GM19468 (cell line): ENCODE measurements at regions not wholly inside any gene's neighbourhood (a gene's known extent, or its start where the extent isn't known, plus 50 kb on each side); places are given as distances from the start of the nearest gene placed in this dataset.
"Not testable (repeated sequence)": the region's sequence is repeated elsewhere in the genome, so short reads cannot be mapped to it uniquely, and the experiment has no call there.

ENCODE experiments used
- ATAC-seq: cut with Tn5 transposase; IDR thresholded peaks from one replicate; pipeline ENCODE4 v1.9.1; 2021; ENCODE audit warnings: mild to moderate bottlenecking, moderate library complexity, moderate number of reproducible peaks; ENCODE audit not compliant: unreplicated experiment; ENCODE audit errors: extremely low read depth

DNA sequence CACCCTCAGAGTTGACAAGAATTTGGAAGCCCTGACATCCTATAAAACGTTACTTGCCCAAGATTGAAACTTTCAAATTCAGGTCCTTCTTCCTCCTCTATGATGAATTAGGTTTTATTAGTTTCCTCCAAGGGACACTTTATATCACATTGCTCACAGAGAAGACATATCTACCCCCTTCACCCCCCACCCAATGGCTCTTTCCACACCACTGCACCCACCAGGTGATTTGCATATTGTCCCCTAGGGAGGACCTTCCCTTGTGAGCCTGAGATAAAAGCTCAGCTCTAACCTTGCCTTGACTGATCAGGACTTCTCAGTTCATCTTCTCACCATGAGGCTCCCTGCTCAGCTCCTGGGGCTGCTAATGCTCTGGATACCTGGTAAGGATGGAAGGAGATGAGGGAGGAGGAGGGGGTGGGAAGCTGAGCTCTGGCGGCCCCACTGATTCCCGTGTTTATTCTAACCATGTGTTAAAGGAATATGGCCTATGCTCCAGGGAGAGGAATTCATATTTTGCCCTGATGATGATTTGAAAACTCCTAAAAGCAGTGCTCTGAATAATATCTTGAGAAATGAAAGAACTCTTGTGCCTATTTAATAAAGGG is 1255.8 kb downstream of the RPIA start:
- ATAC-seq, result not testable (repeated sequence)

GRCh38 chr2:89948102-89948501 is 1256.6 kb downstream of the RPIA start:
- ATAC-seq, result not testable (repeated sequence)

DNA sequence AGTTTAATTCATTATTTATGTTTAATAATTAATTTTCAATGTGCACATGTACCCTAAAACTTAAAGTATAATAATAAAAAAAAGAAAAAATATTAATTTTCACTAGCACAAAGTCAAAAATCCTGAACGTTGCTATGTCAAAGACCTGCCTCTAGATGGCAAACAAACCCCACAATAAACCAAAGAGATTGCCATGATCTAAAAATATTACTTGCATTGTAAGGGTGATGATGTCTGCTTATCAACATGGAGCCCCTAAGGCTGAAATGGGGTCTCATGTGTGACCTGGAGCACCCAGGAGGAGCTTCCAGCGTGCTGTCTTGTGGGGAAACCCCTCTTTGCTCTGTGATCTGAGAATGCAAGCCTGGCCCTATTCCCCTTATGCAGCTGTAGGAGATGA is 1259.3 kb downstream of the RPIA start:
- ATAC-seq, result not testable (repeated sequence)

DNA sequence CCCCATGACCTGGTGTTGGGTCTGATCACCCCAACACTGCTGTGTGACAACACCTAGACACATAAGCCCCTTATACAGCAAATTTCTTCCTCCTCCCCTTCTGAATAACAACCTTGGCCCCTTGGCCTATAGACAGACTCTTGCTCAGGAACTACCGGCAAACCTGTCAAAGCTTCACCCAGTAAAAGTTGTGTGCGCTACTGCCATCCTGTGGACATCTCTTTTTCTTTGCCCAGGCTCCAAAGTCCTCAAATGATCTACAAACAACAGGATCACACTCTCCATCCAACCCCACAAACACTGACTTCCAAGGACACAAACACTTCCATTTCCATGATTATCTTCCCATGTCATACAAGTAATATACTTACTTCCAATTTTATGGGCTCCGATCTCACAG is 1265.8 kb downstream of the RPIA start:
- ATAC-seq, result not testable (repeated sequence)

GRCh38 chr2:89959729-89960378 is 1268.4 kb downstream of the RPIA start:
- ATAC-seq, result not testable (repeated sequence)

DNA sequence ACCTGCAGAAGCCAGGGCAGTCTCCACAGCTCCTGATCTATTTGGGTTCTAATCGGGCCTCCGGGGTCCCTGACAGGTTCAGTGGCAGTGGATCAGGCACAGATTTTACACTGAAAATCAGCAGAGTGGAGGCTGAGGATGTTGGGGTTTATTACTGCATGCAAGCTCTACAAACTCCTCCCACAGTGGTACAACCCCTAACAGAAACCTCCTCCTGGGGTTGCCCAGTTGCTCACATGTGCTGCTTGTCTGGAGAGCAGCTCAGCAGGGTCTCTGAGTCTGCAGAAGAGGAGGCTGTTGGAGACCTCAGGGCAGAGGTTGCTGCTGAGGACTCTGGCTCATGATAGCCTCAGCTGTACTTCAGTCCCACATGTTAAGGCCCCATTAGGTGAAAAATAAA is 1269.1 kb downstream of the RPIA start:
- ATAC-seq, result not testable (repeated sequence)

DNA sequence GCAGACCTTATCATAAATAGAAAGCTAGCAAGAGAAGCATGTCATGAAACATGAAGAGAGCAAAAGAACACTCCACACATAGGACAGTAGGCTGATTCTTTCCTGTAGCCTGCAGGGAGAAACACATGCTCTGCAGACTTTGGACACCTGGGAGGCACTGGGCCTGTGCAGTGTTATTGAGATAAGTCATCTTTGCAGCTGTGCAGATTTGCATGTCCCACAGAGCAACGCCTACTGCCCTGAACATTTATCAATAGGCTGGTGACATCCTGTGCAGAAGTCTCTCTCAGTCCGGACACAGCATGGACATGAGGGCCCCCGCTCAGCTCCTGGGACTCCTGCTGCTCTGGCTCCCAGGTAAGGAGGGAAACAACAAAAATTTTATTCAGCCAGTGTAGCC is 1277.1 kb downstream of the RPIA start:
- ATAC-seq, result not testable (repeated sequence)

GRCh38 chr2:89969190-89969589 is 1277.7 kb downstream of the RPIA start:
- not testable (repeated sequence) for ATAC-seq

- not testable (repeated sequence) for ATAC-seq
Observed at GRCh38 chr2:89973849-89974248, 1282.4 kb downstream of the RPIA start.

GRCh38 chr2:89979826-89980537 is 1288.5 kb downstream of the RPIA start:
- not testable (repeated sequence) for ATAC-seq

- ATAC-seq, result not testable (repeated sequence)
Observed at GRCh38 chr2:89982246-89982645, 1290.8 kb downstream of the RPIA start.

DNA sequence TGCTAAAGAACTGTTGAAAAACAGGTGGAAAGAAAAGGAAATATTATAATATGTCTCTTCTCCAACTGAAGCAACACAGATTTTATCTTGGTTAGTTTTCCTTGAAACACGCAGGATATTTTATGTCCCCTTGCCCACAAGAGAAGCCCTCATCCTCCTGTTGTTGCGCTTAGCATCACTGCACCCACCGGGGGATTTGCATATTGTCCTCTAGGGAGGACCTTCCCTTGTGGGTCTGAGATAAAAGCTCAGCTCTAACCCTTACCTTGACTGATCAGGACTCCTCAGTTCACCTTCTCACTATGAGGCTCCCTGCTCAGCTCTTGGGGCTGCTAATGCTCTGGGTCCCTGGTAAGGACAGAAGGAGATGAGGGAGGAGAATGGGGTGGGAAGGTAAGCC is 1294.2 kb downstream of the RPIA start:
- not testable (repeated sequence) for ATAC-seq

- ATAC-seq, result not testable (repeated sequence)
Observed at GRCh38 chr2:89986532-89986931, 1295.1 kb downstream of the RPIA start.

DNA sequence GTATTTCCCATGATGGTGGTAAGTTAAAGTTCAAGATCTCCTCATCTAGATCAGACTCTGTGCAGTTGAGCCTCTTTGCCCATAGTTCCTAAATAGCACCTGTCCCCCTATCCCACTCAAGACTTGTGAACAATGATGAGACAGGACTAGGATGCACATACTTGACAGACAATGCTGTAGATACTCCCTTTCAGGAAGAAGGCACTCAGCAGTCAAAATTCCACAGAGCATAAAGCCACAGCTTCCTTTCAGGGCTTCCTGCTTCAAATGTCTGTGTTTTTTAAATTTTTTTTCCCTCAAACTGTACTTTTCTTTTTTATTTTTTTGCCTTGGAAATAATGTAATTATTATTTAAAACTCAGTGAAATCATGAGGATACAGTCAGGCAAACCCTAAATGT is 1305.3 kb downstream of the RPIA start:
- not testable (repeated sequence) for ATAC-seq

GRCh38 chr2:90004553-90004952 is 1313.1 kb downstream of the RPIA start:
- not testable (repeated sequence) for ATAC-seq

DNA sequence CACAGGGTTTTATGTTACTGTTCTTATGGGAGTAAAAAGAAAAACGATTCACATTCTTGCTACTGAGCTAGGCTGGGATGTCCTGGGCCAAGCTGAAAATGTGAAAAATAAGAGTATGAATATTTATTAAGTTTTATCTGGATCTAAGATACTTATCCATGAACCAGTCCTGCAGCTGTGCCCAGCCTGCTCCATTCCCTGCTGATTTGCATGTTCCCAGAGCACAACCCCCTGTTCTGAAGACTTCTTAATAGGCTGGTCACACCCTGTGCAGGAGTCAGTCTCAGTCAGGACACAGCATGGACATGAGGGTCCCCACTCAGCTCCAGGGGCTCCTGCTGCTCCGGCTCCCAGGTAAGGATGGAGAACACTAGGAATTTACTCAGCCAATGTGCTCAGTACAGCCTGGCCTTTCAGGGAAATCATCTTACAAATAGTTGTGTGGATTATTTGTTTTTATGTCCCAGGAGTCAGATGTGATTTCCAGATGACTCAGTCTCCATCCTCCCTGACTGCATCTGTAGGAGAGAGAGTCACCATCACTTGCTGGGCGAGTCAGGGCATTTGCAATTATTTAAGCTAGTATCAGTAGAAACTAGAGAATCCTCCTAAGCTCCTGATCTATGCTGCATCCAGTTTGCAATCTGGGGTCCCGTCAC is 1319.1 kb downstream of the RPIA start:
- ATAC-seq, result not testable (repeated sequence)

- not testable (repeated sequence) for ATAC-seq
Observed at GRCh38 chr2:90011101-90011443, 1319.6 kb downstream of the RPIA start.

DNA sequence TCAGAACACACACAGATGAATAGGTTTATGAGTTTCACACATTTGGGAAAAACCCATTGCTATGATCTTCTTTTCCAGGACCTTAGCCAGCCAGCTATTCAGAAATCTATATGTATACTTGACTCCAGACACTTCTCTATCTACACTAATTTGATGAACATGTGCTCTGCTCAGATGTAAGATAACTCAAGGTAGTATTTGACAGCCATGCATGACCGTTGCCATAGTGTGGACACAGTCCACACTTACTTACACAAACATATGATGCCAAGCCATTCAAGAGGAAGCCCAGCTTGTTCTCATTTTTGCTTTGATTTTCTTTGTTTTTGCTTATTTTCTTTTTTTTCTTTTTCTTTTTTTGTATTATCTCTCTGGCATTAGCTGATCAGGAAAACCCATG is 1328.4 kb downstream of the RPIA start:
- ATAC-seq, result not testable (repeated sequence)

DNA sequence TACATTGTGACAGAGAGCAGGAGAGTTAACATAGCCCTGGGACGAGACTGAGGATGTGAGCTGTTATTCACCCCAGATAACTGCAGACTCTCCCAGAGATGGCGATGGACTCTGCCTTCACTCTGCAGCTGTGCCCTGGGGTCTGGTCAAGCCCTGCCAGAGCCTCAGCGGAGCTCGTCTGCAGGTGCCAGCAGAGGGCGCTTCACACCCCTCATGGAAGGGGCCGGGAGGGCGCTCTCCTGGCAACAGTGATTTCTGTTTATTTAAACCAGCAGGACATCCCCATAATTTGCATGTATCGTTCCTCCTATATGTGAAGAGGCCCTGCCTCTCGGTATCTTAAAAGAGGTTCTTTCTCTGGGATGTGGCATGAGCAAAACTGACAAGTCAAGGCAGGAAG is 1329.8 kb downstream of the RPIA start:
- not testable (repeated sequence) for ATAC-seq

DNA sequence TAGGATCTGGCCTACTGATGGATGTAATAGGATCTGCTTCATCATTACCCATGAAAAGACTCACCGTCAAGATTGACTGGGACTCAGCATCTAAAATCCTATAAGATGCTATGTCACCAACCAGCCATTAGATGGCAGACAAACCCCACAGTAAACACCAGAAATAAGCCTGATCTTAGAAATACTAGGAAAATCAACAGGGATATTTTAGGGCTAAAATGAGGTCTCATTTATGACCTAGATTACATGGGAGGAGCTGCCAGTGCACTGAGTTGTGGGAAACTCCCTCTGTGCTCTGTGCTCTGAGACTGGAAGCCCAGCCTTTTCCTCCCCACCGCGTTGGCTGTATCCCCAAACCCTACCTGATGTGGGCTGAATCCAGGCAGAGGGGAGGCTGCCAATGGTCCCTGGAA is 1335.8 kb downstream of the RPIA start:
- ATAC-seq, result not testable (repeated sequence)
